ENCODE measurements at regions not wholly inside any gene's neighbourhood (a gene's known extent, or its start where the extent isn't known, plus 50 kb on each side); places are given as distances from the start of the nearest gene placed in this dataset.
"Not testable (repeated sequence)": the region's sequence is repeated elsewhere in the genome, so short reads cannot be mapped to it uniquely, and the experiment has no call there.

GRCh38 chr5:167905919-167906853 is 385.3 kb upstream of the WWC1 start:
- DNase-seq (ENCODE audit: low spot score), result no peak
- no peak for FAIRE-seq

- peak; percentile 25 for DNase-seq (ENCODE audit: low spot score)
- peak; percentile 20 for FAIRE-seq
Measured at GRCh38 chr5:167908606-167909005, 382.8 kb upstream of the WWC1 start.

GRCh38 chr5:167912941-167913665 is 378.3 kb upstream of the WWC1 start:
- FAIRE-seq, result no peak
- peak; percentile 14 for DNase-seq (ENCODE audit: low spot score)

- FAIRE-seq (no peak), DNase-seq (ENCODE audit: low spot score) (no peak)
Measured at GRCh38 chr5:167915237-167915636, 376.2 kb upstream of the WWC1 start.

GRCh38 chr5:167916261-167916691 is 375.2 kb upstream of the WWC1 start:
- DNase-seq (ENCODE audit: low spot score) (peak; percentile 89), FAIRE-seq (peak; percentile 15)

GRCh38 chr5:167916706-167917105 is 374.7 kb upstream of the WWC1 start:
- FAIRE-seq (no peak), DNase-seq (ENCODE audit: low spot score) (peak; percentile 56)

GRCh38 chr5:167918184-167918812 is 373.1 kb upstream of the WWC1 start:
- DNase-seq (ENCODE audit: low spot score) (no peak), FAIRE-seq (no peak)

- DNase-seq (ENCODE audit: low spot score) (no peak), FAIRE-seq (no peak)
Measured at GRCh38 chr5:167918813-167919483, 372.5 kb upstream of the WWC1 start.

GRCh38 chr5:167920589-167920988 is 370.9 kb upstream of the WWC1 start:
- no peak for FAIRE-seq
- DNase-seq (ENCODE audit: low spot score), result peak; percentile 20

- no peak for DNase-seq (ENCODE audit: low spot score)
- FAIRE-seq, result no peak
Measured at GRCh38 chr5:167921796-167922195, 369.6 kb upstream of the WWC1 start.

GRCh38 chr5:167923396-167923795 is 368.0 kb upstream of the WWC1 start:
- no peak for FAIRE-seq

GRCh38 chr5:167929841-167930240 is 361.6 kb upstream of the WWC1 start:
- DNase-seq (ENCODE audit: low spot score) (no peak), FAIRE-seq (no peak)

More at GRCh38 chr5:167923396-167923795, 368.0 kb upstream of the WWC1 start:
- DNase-seq (ENCODE audit: low spot score), result no peak

GRCh38 chr5:167934551-167934971 is 356.9 kb upstream of the WWC1 start:
- FAIRE-seq, result peak; percentile 65

GRCh38 chr5:167936022-167936421 is 355.4 kb upstream of the WWC1 start:
- DNase-seq (ENCODE audit: low spot score) (no peak), FAIRE-seq (no peak)

More at GRCh38 chr5:167934551-167934971, 356.9 kb upstream of the WWC1 start:
- DNase-seq (ENCODE audit: low spot score), result peak; percentile 82

GRCh38 chr5:167936944-167937634 is 354.4 kb upstream of the WWC1 start:
- FAIRE-seq (no peak), DNase-seq (ENCODE audit: low spot score) (no peak)

GRCh38 chr5:167937635-167937998 is 353.8 kb upstream of the WWC1 start:
- no peak for FAIRE-seq
- no peak for DNase-seq (ENCODE audit: low spot score)

- FAIRE-seq, result no peak
- DNase-seq (ENCODE audit: low spot score), result peak; percentile 56
Measured at GRCh38 chr5:167939686-167940085, 351.8 kb upstream of the WWC1 start.

GRCh38 chr5:167940911-167941310 is 350.5 kb upstream of the WWC1 start:
- FAIRE-seq, result no peak

GRCh38 chr5:167941556-167941955 is 349.9 kb upstream of the WWC1 start:
- DNase-seq (ENCODE audit: low spot score), result peak; percentile 39
- FAIRE-seq, result not testable (repeated sequence)

More at GRCh38 chr5:167940911-167941310, 350.5 kb upstream of the WWC1 start:
- no peak for DNase-seq (ENCODE audit: low spot score)

GRCh38 chr5:167943343-167943742 is 348.1 kb upstream of the WWC1 start:
- no peak for FAIRE-seq
- DNase-seq (ENCODE audit: low spot score), result no peak

Data from RCC 7860 (cell line).